ENCODE measurements at regions not wholly inside any gene's neighbourhood (a gene's known extent, or its start where the extent isn't known, plus 50 kb on each side); places are given as distances from the start of the nearest gene placed in this dataset.
"Not testable (repeated sequence)": the region's sequence is repeated elsewhere in the genome, so short reads cannot be mapped to it uniquely, and the experiment has no call there.

DNA sequence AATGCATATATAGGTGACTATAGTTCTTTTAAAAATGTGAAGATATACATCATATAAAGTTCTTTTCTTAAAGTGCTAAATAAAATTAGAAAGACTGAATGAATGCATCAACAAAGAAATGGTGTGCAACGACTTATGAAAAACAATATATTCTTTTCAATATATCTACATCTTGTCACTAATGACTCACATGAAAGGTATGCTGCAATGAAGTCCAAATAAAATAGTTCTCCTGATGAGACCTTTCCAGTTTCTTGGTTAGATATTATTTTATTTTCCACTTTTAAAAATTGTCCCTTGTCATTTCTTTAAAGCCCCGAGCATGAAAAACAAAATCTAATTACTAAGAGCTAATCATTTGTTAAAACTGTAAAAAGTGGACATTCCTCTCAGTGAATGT lies 462.1 kb downstream of the PCDH11X start:
- H3K36me3 Mint-ChIP-seq: no peaks in the 10 kb centered on the region
- DNase-seq (ENCODE audit: low spot score in 2 of 2, unreplicated experiment in 2 of 2): no peak
- no peak overlapping the region for H3K27ac Mint-ChIP-seq
- TF ChIP-seq, protein P1, sequence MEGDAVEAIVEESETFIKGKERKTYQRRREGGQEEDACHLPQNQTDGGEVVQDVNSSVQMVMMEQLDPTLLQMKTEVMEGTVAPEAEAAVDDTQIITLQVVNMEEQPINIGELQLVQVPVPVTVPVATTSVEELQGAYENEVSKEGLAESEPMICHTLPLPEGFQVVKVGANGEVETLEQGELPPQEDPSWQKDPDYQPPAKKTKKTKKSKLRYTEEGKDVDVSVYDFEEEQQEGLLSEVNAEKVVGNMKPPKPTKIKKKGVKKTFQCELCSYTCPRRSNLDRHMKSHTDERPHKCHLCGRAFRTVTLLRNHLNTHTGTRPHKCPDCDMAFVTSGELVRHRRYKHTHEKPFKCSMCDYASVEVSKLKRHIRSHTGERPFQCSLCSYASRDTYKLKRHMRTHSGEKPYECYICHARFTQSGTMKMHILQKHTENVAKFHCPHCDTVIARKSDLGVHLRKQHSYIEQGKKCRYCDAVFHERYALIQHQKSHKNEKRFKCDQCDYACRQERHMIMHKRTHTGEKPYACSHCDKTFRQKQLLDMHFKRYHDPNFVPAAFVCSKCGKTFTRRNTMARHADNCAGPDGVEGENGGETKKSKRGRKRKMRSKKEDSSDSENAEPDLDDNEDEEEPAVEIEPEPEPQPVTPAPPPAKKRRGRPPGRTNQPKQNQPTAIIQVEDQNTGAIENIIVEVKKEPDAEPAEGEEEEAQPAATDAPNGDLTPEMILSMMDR (IDR thresholded peaks at IDR 0.05; ENCODE audit: unreplicated experiment): no peak
- peaks cover 5% of the 10 kb centered on the region for H3K4me1 Mint-ChIP-seq
- H3K9me3 Mint-ChIP-seq: peaks cover 9% of the 10 kb centered on the region
- H3K27me3 Mint-ChIP-seq (ENCODE audit: low read depth): no peaks in the 10 kb centered on the region
- no peak overlapping the region for H3K4me3 Mint-ChIP-seq

GRCh38 chrX:92247076-92247475 lies 467.9 kb downstream of the PCDH11X start:
- H3K27ac Mint-ChIP-seq: no peak overlapping the region
- H3K9me3 Mint-ChIP-seq: no peaks in the 10 kb centered on the region
- peaks cover 4% of the 10 kb centered on the region for H3K4me1 Mint-ChIP-seq
- H3K27me3 Mint-ChIP-seq (ENCODE audit: low read depth): no peaks in the 10 kb centered on the region
- H3K4me3 Mint-ChIP-seq: no peak overlapping the region
- TF ChIP-seq, protein P1 (IDR thresholded peaks at IDR 0.05; ENCODE audit: unreplicated experiment): no peak
- DNase-seq (ENCODE audit: low spot score in 2 of 2, unreplicated experiment in 2 of 2): no peak
- no peaks in the 10 kb centered on the region for H3K36me3 Mint-ChIP-seq

GRCh38 chrX:92249125-92249524 lies 469.9 kb downstream of the PCDH11X start:
- Mint-ChIP-seq H3K27ac (no peak overlapping the region), H3K27me3 (ENCODE audit: low read depth) (no peaks in the 10 kb centered on the region), H3K4me3 (no peak overlapping the region), H3K4me1 (peaks cover 4% of the 10 kb centered on the region), H3K9me3 (peaks cover 10% of the 10 kb centered on the region), H3K36me3 (peaks cover 4% of the 10 kb centered on the region)
- TF ChIP-seq, protein P1 (IDR thresholded peaks at IDR 0.05; ENCODE audit: unreplicated experiment): no peak
- no peak for DNase-seq (ENCODE audit: low spot score in 2 of 2, unreplicated experiment in 2 of 2)

- no peak overlapping the region for H3K27ac Mint-ChIP-seq
- TF ChIP-seq, protein P1 (IDR thresholded peaks at IDR 0.05; ENCODE audit: unreplicated experiment): no peak
- H3K4me3 Mint-ChIP-seq: no peak overlapping the region
- peaks cover 17% of the 10 kb centered on the region for H3K36me3 Mint-ChIP-seq
- H3K27me3 Mint-ChIP-seq (ENCODE audit: low read depth): no peaks in the 10 kb centered on the region
- no peak for DNase-seq (ENCODE audit: low spot score in 2 of 2, unreplicated experiment in 2 of 2)
- H3K9me3 Mint-ChIP-seq: peaks cover 21% of the 10 kb centered on the region
- peaks cover 11% of the 10 kb centered on the region for H3K4me1 Mint-ChIP-seq
Observed at GRCh38 chrX:92260102-92260501, 480.9 kb downstream of the PCDH11X start.

DNA sequence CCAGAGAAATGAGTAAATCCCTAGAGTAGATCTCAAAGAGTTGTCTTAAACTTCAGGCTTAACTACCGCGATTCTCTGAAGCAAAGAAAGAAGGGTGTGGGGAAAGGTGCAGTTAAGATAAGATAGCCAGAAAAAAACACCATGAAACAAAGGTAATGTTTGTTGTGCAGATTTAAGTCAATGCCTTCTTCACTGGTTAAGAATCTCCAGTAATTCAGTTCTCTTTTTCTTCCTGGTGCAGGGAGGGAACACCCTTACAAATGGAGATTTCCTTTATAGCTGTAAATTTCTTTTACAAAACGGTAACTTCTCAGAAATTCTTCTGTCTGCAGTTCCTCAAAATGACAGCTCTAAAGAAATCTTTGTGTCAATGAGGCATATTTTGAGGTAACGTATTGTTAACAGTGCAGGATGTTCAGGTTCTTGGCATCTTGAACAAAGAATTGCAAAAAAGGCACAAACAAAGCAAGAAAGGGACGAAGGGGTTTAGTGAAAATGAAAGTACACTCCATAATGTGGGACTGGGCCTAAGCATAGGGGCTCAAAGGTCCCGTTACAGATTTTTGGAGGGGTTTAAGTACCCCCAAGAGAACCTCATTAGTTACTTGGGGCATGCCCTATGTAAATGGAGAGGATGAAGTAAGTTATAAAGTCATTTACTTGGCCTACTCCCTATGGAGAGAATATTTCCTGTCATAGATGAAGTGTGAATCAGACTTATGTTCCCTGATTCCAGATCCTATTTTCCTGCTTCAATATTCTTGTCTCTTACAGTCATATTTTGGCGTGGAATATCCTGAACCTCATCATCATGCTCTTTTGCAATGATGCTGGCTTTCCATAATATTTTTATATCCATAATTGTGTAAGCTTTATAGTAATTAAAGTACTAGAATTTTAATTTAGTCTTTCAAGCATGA lies 492.0 kb downstream of the PCDH11X start:
- TF ChIP-seq, protein P1 (IDR thresholded peaks at IDR 0.05; ENCODE audit: unreplicated experiment): no peak
- Mint-ChIP-seq H3K9me3 (no peaks in the 10 kb centered on the region), H3K4me1 (peaks cover 10% of the 10 kb centered on the region), H3K27me3 (ENCODE audit: low read depth) (no peaks in the 10 kb centered on the region), H3K27ac (peak overlapping the region; percentile 12), H3K36me3 (no peaks in the 10 kb centered on the region), H3K4me3 (no peak overlapping the region)
- no peak for DNase-seq (ENCODE audit: low spot score in 2 of 2, unreplicated experiment in 2 of 2)

GRCh38 chrX:92278556-92278955 lies 499.4 kb downstream of the PCDH11X start:
- not testable (repeated sequence) for H3K36me3 Mint-ChIP-seq; H3K27me3 Mint-ChIP-seq (ENCODE audit: low read depth); H3K9me3 Mint-ChIP-seq; H3K4me3 Mint-ChIP-seq; H3K4me1 Mint-ChIP-seq; H3K27ac Mint-ChIP-seq; DNase-seq (ENCODE audit: low spot score in 2 of 2, unreplicated experiment in 2 of 2)

- not testable (repeated sequence) for H3K27ac Mint-ChIP-seq; H3K27me3 Mint-ChIP-seq (ENCODE audit: low read depth); H3K36me3 Mint-ChIP-seq; DNase-seq (ENCODE audit: low spot score in 2 of 2, unreplicated experiment in 2 of 2); H3K9me3 Mint-ChIP-seq; H3K4me3 Mint-ChIP-seq; H3K4me1 Mint-ChIP-seq
Observed at GRCh38 chrX:92280347-92280746, 501.2 kb downstream of the PCDH11X start.

Measured in mesothelial cell of epicardium (in vitro differentiated cells).